ENCODE measurements at regions not wholly inside any gene's neighbourhood (a gene's known extent, or its start where the extent isn't known, plus 50 kb on each side); places are given as distances from the start of the nearest gene placed in this dataset.

GRCh38 chr7:3236268-3236667 lies 64.8 kb upstream of the SDK1 start:
- Histone ChIP-seq H3K14ac (replicated peaks; ENCODE audit: low read depth, low read length) (no peak overlapping the region), H3K23ac (ENCODE audit: low read depth, low read length) (no peak overlapping the region), H3K9ac (ENCODE audit: low read depth, low read length) (no peak overlapping the region), H3K36me3 (ENCODE audit: control insufficient read depth, insufficient read depth, low read length) (no peaks in the 10 kb centered on the region), H3K27me3 (ENCODE audit: control insufficient read depth, insufficient read depth, low read length) (no peaks in the 10 kb centered on the region; the same call in 1 of the 2 replicates), H4K8ac (ENCODE audit: low read depth in 2 of 2, low read length in 2 of 2) (no peak overlapping the region), H3K9me1 (ENCODE audit: insufficient read depth, low read length) (no peaks in the 10 kb centered on the region), H2AK9ac (replicated peaks; ENCODE audit: low read depth, low read length, poor library complexity) (no peak overlapping the region), H3K27ac (ENCODE audit: insufficient read depth, low read length) (no peak overlapping the region), H4K20me1 (ENCODE audit: insufficient read depth, low read length) (no peaks in the 10 kb centered on the region), H3K4ac (ENCODE audit: low read depth, low read length) (no peak overlapping the region), H2BK20ac (ENCODE audit: low read depth, low read length) (no peak overlapping the region), H2AFZ (replicated peaks; ENCODE audit: low read length, poor library complexity) (no peak overlapping the region), H2BK15ac (ENCODE audit: low read depth, low read length) (no peak overlapping the region), H3K18ac (ENCODE audit: low read depth, low read length) (no peak overlapping the region), H4K91ac (ENCODE audit: insufficient read depth, low read depth, low read length) (no peak overlapping the region), H3K4me1 (ENCODE audit: control insufficient read depth, insufficient read depth, low read length) (no peaks in the 10 kb centered on the region), H2AK5ac (ENCODE audit: low read depth, low read length) (no peak overlapping the region), H3K79me1 (ENCODE audit: low read depth in 1 of 2, low read length in 2 of 2) (no peaks in the 10 kb centered on the region), H3K9me3 (ENCODE audit: control insufficient read depth, insufficient read depth, low read length) (peaks cover 6% of the 10 kb centered on the region), H2BK120ac (ENCODE audit: low read depth, low read length) (no peak overlapping the region), H3K4me2 (ENCODE audit: low read depth, low read length) (no peak overlapping the region), H3K4me3 (ENCODE audit: insufficient read depth, low read depth, low read length) (no peak overlapping the region), H4K5ac (ENCODE audit: low read depth, low read length) (no peak overlapping the region), H3K56ac (ENCODE audit: extremely low read depth, insufficient read depth, low read length) (no peak overlapping the region), H2BK5ac (ENCODE audit: low read depth, low read length, poor library complexity, severe bottlenecking) (no peak overlapping the region)
- BruUV-seq (replicated peaks) = no TSS peak
- dilution Hi-C loops (cut with HindIII; ENCODE audit: low sequenced_read_pairs, unreplicated experiment) = no loop called here
- CTCF ChIA-PET = no interaction called here
- TF ChIP-seq RAD21 (IDR thresholded peaks at IDR 0.05; ENCODE audit: low read length) (no peak), SMC3 (IDR thresholded peaks at IDR 0.05; ENCODE audit: low read depth, low read length) (no peak), MXI1 (IDR thresholded peaks at IDR 0.05; ENCODE audit: borderline replicate concordance, low read depth, low read length) (no peak), RCOR1 (IDR thresholded peaks at IDR 0.05; ENCODE audit: insufficient replicate concordance, low read length) (no peak), CHD1 (IDR thresholded peaks at IDR 0.05; ENCODE audit: low read depth, low read length) (no peak), FOS (IDR thresholded peaks at IDR 0.05; ENCODE audit: low read depth, low read length) (no peak), RFX5 (IDR thresholded peaks at IDR 0.05; ENCODE audit: low read depth, low read length) (no peak), CTCF (conservative IDR thresholded peaks at IDR 0.05; ENCODE audit: low read depth, low read length) (no peak), MAZ (IDR thresholded peaks at IDR 0.05; ENCODE audit: borderline replicate concordance, low read depth, low read length) (no peak), NFE2L2 (IDR thresholded peaks at IDR 0.05; ENCODE audit: low read depth, low read length) (no peak), MAFK (IDR thresholded peaks at IDR 0.05; ENCODE audit: low read depth, low read length) (no peak)
- no peak for DNase-seq
- in situ Hi-C loops (cut with MboI; ENCODE audit: low sequenced_read_pairs) = no loop called here
- intact Hi-C loops (cut with micrococcal nuclease) = no loop called here
- no peak for ATAC-seq (ENCODE audit: low read depth)
- POLR2A ChIA-PET (ENCODE audit: unreplicated experiment) = no interaction called here
